ENCODE measurements at regions not wholly inside any gene's neighbourhood (a gene's known extent, or its start where the extent isn't known, plus 50 kb on each side); places are given as distances from the start of the nearest gene placed in this dataset.

GRCh38 chr13:63377986-63378385 lies 1962.3 kb upstream of the PCDH20 start (continued):
- TF ChIP-seq E2F4 (CRISPR knock-in tag; IDR thresholded peaks at IDR 0.05; ENCODE audit: borderline replicate concordance, low read depth) (no peak), GABPB1 (CRISPR knock-in tag; IDR thresholded peaks at IDR 0.05) (no peak), RELA (CRISPR knock-in tag; IDR thresholded peaks at IDR 0.05; ENCODE audit: borderline replicate concordance) (no peak), MLX (CRISPR knock-in tag; IDR thresholded peaks at IDR 0.05) (no peak), ZNF416 (CRISPR knock-in tag; IDR thresholded peaks at IDR 0.05) (no peak), KAT7 (CRISPR knock-in tag; IDR thresholded peaks at IDR 0.05; ENCODE audit: borderline replicate concordance) (no peak), JUN (CRISPR knock-in tag; IDR thresholded peaks at IDR 0.05) (no peak), FOXP4 (CRISPR knock-in tag; IDR thresholded peaks at IDR 0.05) (no peak), HMGXB4 (CRISPR knock-in tag; IDR thresholded peaks at IDR 0.05) (no peak), ZBTB21 (CRISPR knock-in tag; IDR thresholded peaks at IDR 0.05; ENCODE audit: borderline replicate concordance) (no peak), TEAD4 (CRISPR knock-in tag; IDR thresholded peaks at IDR 0.05) (no peak), USF2 (CRISPR knock-in tag; IDR thresholded peaks at IDR 0.05) (no peak)

- Mint-ChIP-seq H3K4me3 (no peak overlapping the region), H3K9me3 (no peaks in the 10 kb centered on the region), H3K4me1 (no peaks in the 10 kb centered on the region), H3K27me3 (ENCODE audit: low read depth) (no peaks in the 10 kb centered on the region), H3K27ac (no peak overlapping the region), H3K36me3 (no peaks in the 10 kb centered on the region)
- ChIA-PET CTCF (no interaction called here), POLR2A (no interaction called here)
- ATAC-seq (no peak), DNase-seq (ENCODE audit: low spot score) (no peak)
- TF ChIP-seq SOX15 (CRISPR knock-in tag; IDR thresholded peaks at IDR 0.05) (no peak), E2F5 (CRISPR knock-in tag; IDR thresholded peaks at IDR 0.05) (no peak), TP53 (CRISPR knock-in tag; IDR thresholded peaks at IDR 0.05) (no peak), ELF4 (CRISPR knock-in tag; IDR thresholded peaks at IDR 0.05; ENCODE audit: low read depth) (no peak), USF2 (CRISPR knock-in tag; IDR thresholded peaks at IDR 0.05) (no peak), HMGA2 (CRISPR knock-in tag; IDR thresholded peaks at IDR 0.05) (no peak), ERG (CRISPR knock-in tag; IDR thresholded peaks at IDR 0.05) (no peak), E2F4 (CRISPR knock-in tag; IDR thresholded peaks at IDR 0.05; ENCODE audit: borderline replicate concordance, low read depth) (no peak), CBFB (CRISPR knock-in tag; IDR thresholded peaks at IDR 0.05; ENCODE audit: low read depth) (no peak)
Observed at GRCh38 chr13:63370101-63370500, 1954.5 kb upstream of the PCDH20 start.
